ENCODE measurements at regions not wholly inside any gene's neighbourhood (a gene's known extent, or its start where the extent isn't known, plus 50 kb on each side); places are given as distances from the start of the nearest gene placed in this dataset.

- Mint-ChIP-seq H3K9me3 (no peaks in the 10 kb centered on the region), H3K4me3 (no peak overlapping the region), H3K36me3 (no peaks in the 10 kb centered on the region), H3K27ac (no peak overlapping the region), H3K27me3 (no peaks in the 10 kb centered on the region), H3K4me1 (no peaks in the 10 kb centered on the region)
- POLR2A ChIA-PET = no interaction called here
- ATAC-seq (ENCODE audit: low read depth) (no peak), DNase-seq (no peak)
Measured at GRCh38 chr4:3827616-3828492, 61.7 kb downstream of the ADRA2C start.

GRCh38 chr4:3828546-3828945 lies 62.4 kb downstream of the ADRA2C start:
- DNase-seq (no peak), ATAC-seq (ENCODE audit: low read depth) (no peak)
- POLR2A ChIA-PET = no interaction called here
- Mint-ChIP-seq H3K27me3 (no peaks in the 10 kb centered on the region), H3K4me1 (no peaks in the 10 kb centered on the region), H3K4me3 (no peak overlapping the region), H3K27ac (no peak overlapping the region), H3K36me3 (no peaks in the 10 kb centered on the region), H3K9me3 (no peaks in the 10 kb centered on the region)

- POLR2A ChIA-PET = no interaction called here
- ATAC-seq (ENCODE audit: low read depth) (no peak), DNase-seq (no peak)
- Mint-ChIP-seq H3K27me3 (no peaks in the 10 kb centered on the region), H3K4me1 (no peaks in the 10 kb centered on the region), H3K9me3 (no peaks in the 10 kb centered on the region), H3K4me3 (no peak overlapping the region), H3K36me3 (no peaks in the 10 kb centered on the region), H3K27ac (no peak overlapping the region)
Measured at GRCh38 chr4:3829211-3829955, 63.2 kb downstream of the ADRA2C start.

GRCh38 chr4:3829956-3830773 lies 64.0 kb downstream of the ADRA2C start:
- H3K27ac Mint-ChIP-seq = no peak overlapping the region
- no peaks in the 10 kb centered on the region for H3K36me3 Mint-ChIP-seq

GRCh38 chr4:3830774-3831528 lies 64.8 kb downstream of the ADRA2C start:
- Mint-ChIP-seq H3K27ac (no peak overlapping the region), H3K4me3 (no peak overlapping the region), H3K4me1 (no peaks in the 10 kb centered on the region), H3K27me3 (peaks cover 11% of the 10 kb centered on the region), H3K36me3 (no peaks in the 10 kb centered on the region), H3K9me3 (no peaks in the 10 kb centered on the region)
- DNase-seq (no peak), ATAC-seq (ENCODE audit: low read depth) (no peak)
- POLR2A ChIA-PET = no interaction called here

More at GRCh38 chr4:3829956-3830773, 64.0 kb downstream of the ADRA2C start:
- ATAC-seq (ENCODE audit: low read depth) (no peak), DNase-seq (no peak)
- no peak overlapping the region for H3K4me3 Mint-ChIP-seq
- peaks cover 4% of the 10 kb centered on the region for H3K27me3 Mint-ChIP-seq
- H3K4me1 Mint-ChIP-seq = no peaks in the 10 kb centered on the region
- POLR2A ChIA-PET = no interaction called here
- H3K9me3 Mint-ChIP-seq = no peaks in the 10 kb centered on the region

GRCh38 chr4:3831529-3832150 lies 65.5 kb downstream of the ADRA2C start:
- DNase-seq = no peak
- H3K4me3 Mint-ChIP-seq = no peak overlapping the region
- H3K9me3 Mint-ChIP-seq = no peaks in the 10 kb centered on the region
- H3K27ac Mint-ChIP-seq = no peak overlapping the region
- H3K36me3 Mint-ChIP-seq = no peaks in the 10 kb centered on the region
- ATAC-seq (ENCODE audit: low read depth) = no peak
- peaks cover 13% of the 10 kb centered on the region for H3K27me3 Mint-ChIP-seq
- POLR2A ChIA-PET = no interaction called here
- no peaks in the 10 kb centered on the region for H3K4me1 Mint-ChIP-seq

GRCh38 chr4:3832536-3833220 lies 66.5 kb downstream of the ADRA2C start:
- DNase-seq (no peak), ATAC-seq (ENCODE audit: low read depth) (no peak)
- no peaks in the 10 kb centered on the region for H3K4me1 Mint-ChIP-seq
- H3K27ac Mint-ChIP-seq = no peak overlapping the region
- H3K9me3 Mint-ChIP-seq = no peaks in the 10 kb centered on the region
- H3K4me3 Mint-ChIP-seq = no peak overlapping the region
- no peaks in the 10 kb centered on the region for H3K36me3 Mint-ChIP-seq
- POLR2A ChIA-PET = no interaction called here
- peaks cover 13% of the 10 kb centered on the region for H3K27me3 Mint-ChIP-seq

GRCh38 chr4:3833326-3833989 lies 67.3 kb downstream of the ADRA2C start:
- POLR2A ChIA-PET = no interaction called here
- H3K36me3 Mint-ChIP-seq = no peaks in the 10 kb centered on the region
- no peak overlapping the region for H3K4me3 Mint-ChIP-seq
- no peaks in the 10 kb centered on the region for H3K9me3 Mint-ChIP-seq
- no peak for ATAC-seq (ENCODE audit: low read depth)
- H3K4me1 Mint-ChIP-seq = no peaks in the 10 kb centered on the region
- peaks cover 13% of the 10 kb centered on the region for H3K27me3 Mint-ChIP-seq
- no peak overlapping the region for H3K27ac Mint-ChIP-seq
- DNase-seq = no peak

- Mint-ChIP-seq H3K9me3 (no peaks in the 10 kb centered on the region), H3K4me1 (no peaks in the 10 kb centered on the region), H3K36me3 (no peaks in the 10 kb centered on the region), H3K27ac (no peak overlapping the region), H3K27me3 (peaks cover 13% of the 10 kb centered on the region), H3K4me3 (no peak overlapping the region)
- ATAC-seq (ENCODE audit: low read depth) (no peak), DNase-seq (no peak)
- POLR2A ChIA-PET = no interaction called here
Measured at GRCh38 chr4:3834186-3834662, 68.0 kb downstream of the ADRA2C start.

- Mint-ChIP-seq H3K36me3 (no peaks in the 10 kb centered on the region), H3K4me3 (no peak overlapping the region), H3K4me1 (no peaks in the 10 kb centered on the region)
Measured at GRCh38 chr4:3834663-3835521, 68.7 kb downstream of the ADRA2C start.

More at GRCh38 chr4:3834663-3835521, 68.7 kb downstream of the ADRA2C start:
- DNase-seq (no peak), ATAC-seq (ENCODE audit: low read depth) (no peak)
- POLR2A ChIA-PET = no interaction called here
- Mint-ChIP-seq H3K9me3 (no peaks in the 10 kb centered on the region), H3K27me3 (peaks cover 13% of the 10 kb centered on the region), H3K27ac (no peak overlapping the region)

Data from activated naive CD8-positive, alpha-beta T cell treated with anti-CD3 and anti-CD28 coated beads, Interleukin-2, amount 10 ng/mL, durations not matched to agents 7 days and 5 days (primary cell).